ENCODE measurements at regions not wholly inside any gene's neighbourhood (a gene's known extent, or its start where the extent isn't known, plus 50 kb on each side); places are given as distances from the start of the nearest gene placed in this dataset.

DNA sequence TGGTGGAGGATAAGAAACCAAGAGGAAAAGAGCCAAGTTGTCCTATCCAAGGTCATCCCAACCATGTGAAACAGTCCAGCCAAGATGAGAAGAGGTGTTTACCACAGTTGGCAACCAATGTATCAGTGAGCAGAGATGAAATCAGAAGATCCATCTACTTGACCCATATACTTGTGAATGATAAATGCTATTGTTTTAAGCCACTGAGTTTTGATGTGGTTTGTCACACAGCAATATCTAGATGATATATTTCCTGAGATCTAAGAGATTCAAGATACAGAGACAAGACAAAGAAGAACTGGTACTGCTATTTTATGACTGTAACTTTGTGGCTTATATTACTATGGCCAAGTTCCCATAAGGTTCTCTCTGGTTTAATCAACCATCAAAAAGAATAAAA, 721.2 kb downstream of the MAFB start:
- TF ChIP-seq POLR2A (IDR thresholded peaks at IDR 0.05; ENCODE audit: low read length): no peak
- no peak for TF ChIP-seq GATA1 (IDR thresholded peaks at IDR 0.05; ENCODE audit: low read depth, low read length)
